K562 (cell line): ENCODE measurements at regions not wholly inside any gene's neighbourhood (a gene's known extent, or its start where the extent isn't known, plus 50 kb on each side); places are given as distances from the start of the nearest gene placed in this dataset.

Experiments used
- ATAC-seq: fragments of 200-7000 bp; cut with Tn5 transposase; 3 replicates; pipeline ENCODE4 v1.9.1; 2020; ENCODE audit warnings: moderate library complexity
- BruUV-seq: library from RNA; stranded (reverse); fragments of 400-500 nt; replicated peaks from 2 replicates; lab custom pipeline; 2021; lab: Mats Ljungman, UMichigan
- CTCF ChIA-PET: fragments of 300-600 bp; formaldehyde crosslinking; extraction: SDS; loops from one replicate; lab custom pipeline; 2021; ENCODE audit warnings: low intra/inter-chr PET ratio; lab: Yijun Ruan, JAX
- POLR2A ChIA-PET: fragments of 300-600, 350-650 bp; sonication (Branson Sonifier 250); formaldehyde crosslinking; extraction: SDS; loops from one replicate; lab custom pipeline; 2021; ENCODE audit warnings: antibody characterized with exemption, inconsistent platforms; lab: Yijun Ruan, JAX
- DNase-seq, 4 experiments: peaks; one replicate each; pipeline versions ENCODE4 v3.0.0 to v3.0.0-alpha.2; 2011 to 2018; ENCODE audit warnings: low spot score in 3 of 4, mixed read lengths in 3 of 4; ENCODE audit errors: extremely low read depth in 1 of 4
- FAIRE-seq: peaks from 2 replicates; lab custom pipeline; 2011; peaks lifted over from hg19 to GRCh38; lab: Jason Lieb, UNC
- H2AFZ ChIP-seq: 2 replicates; pipeline ENCODE4 v1.6.0; 2011; ENCODE audit warnings: low read depth, low read length, control low read depth, inconsistent platforms
- H3K27ac ChIP-seq: fragments of 200-600 bp; 3 replicates; pipeline ENCODE4 v1.8.0; 2011; ENCODE audit warnings: low read depth, mild to moderate bottlenecking, control low read depth, inconsistent platforms, low read length, moderate library complexity, mixed read lengths; ENCODE audit errors: extremely low read depth
- H3K27me3 ChIP-seq, 2 experiments: fragments of 300-600 bp in 1 of 2; 2 replicates in 1 of 2; 3 replicates in 1 of 2; pipeline versions ENCODE4 v1.6.0 to v1.8.0; 2011; ENCODE audit warnings: inconsistent platforms in 2 of 2, low read length in 2 of 2, mild to moderate bottlenecking in 1 of 2, mixed read lengths in 1 of 2, moderate library complexity in 1 of 2; ENCODE audit not compliant: control insufficient read depth in 2 of 2, insufficient read depth in 2 of 2
- H3K36me3 ChIP-seq: fragments of 300-600 bp; 3 replicates; pipeline ENCODE4 v1.8.0; 2011; ENCODE audit warnings: mild to moderate bottlenecking, low read length, inconsistent platforms; ENCODE audit not compliant: control insufficient read depth, insufficient read depth
- H3K4me1 ChIP-seq, 2 experiments: fragments of 200-600 bp in 1 of 2; replicated peaks in 1 of 2; 2 replicates in 1 of 2; 3 replicates in 1 of 2; pipeline versions ENCODE4 v1.5.1 to v1.8.0; 2011; ENCODE audit warnings: inconsistent platforms in 2 of 2, low read length in 2 of 2, mild to moderate bottlenecking in 1 of 2, mixed read lengths in 1 of 2, moderate library complexity in 1 of 2; ENCODE audit not compliant: control insufficient read depth in 2 of 2, insufficient read depth in 2 of 2
- H3K4me2 ChIP-seq: 2 replicates; pipeline ENCODE4 v1.6.1; 2011; ENCODE audit warnings: low read length, control low read depth, inconsistent platforms, mixed read lengths; ENCODE audit not compliant: insufficient read depth
- H3K4me3 ChIP-seq: fragments of 200-600 bp; sonication (generic), shearing (Covaris generic); 2 replicates; pipeline ENCODE4 v1.5.1; 2016; ENCODE audit warnings: control low read depth, inconsistent platforms
- H3K79me2 ChIP-seq: fragments of 200-600 bp; 3 replicates; pipeline ENCODE4 v1.8.0; 2011; ENCODE audit warnings: low read length, inconsistent platforms; ENCODE audit not compliant: control insufficient read depth, insufficient read depth
- H3K9ac ChIP-seq, 2 experiments: 2 replicates each; pipeline versions ENCODE4 v1.6.0 to v1.6.1; 2011; ENCODE audit warnings: low read depth in 2 of 2, low read length in 2 of 2, control low read depth in 1 of 2, inconsistent platforms in 1 of 2, mild to moderate bottlenecking in 1 of 2, mixed read lengths in 1 of 2; ENCODE audit not compliant: insufficient read depth in 1 of 2
- H3K9me1 ChIP-seq: one replicate; pipeline ENCODE4 v1.6.0; 2011; ENCODE audit warnings: inconsistent platforms, mild to moderate bottlenecking, low read length, moderate library complexity; ENCODE audit not compliant: control insufficient read depth, insufficient read depth
- H3K9me3 ChIP-seq: replicated peaks from 2 replicates; pipeline ENCODE4 v1.5.1; 2011; ENCODE audit warnings: low read depth, low read length, inconsistent platforms; ENCODE audit not compliant: control insufficient read depth, insufficient read depth
- H4K20me1 ChIP-seq: replicated peaks from 2 replicates; pipeline ENCODE4 v1.6.1; 2011; ENCODE audit warnings: low read length, inconsistent platforms, mixed read lengths; ENCODE audit not compliant: control insufficient read depth, insufficient read depth
- CC2D1A ChIP-seq: fragments of 450-650 bp; IDR thresholded peaks from 2 replicates; pipeline ENCODE4 v1.6.1; 2017; ENCODE audit warnings: mild to moderate bottlenecking
- CUX1 ChIP-seq: fragments of 200-800 bp; sonication (Bioruptor generic); IDR thresholded peaks from 2 replicates; pipeline ENCODE4 v1.6.1; 2016; ENCODE audit warnings: missing genetic modification characterization, missing compliant biosample characterization
- EWSR1 ChIP-seq: fragments of 450-650 bp; IDR thresholded peaks from 2 replicates; pipeline ENCODE4 v1.6.1; 2018; ENCODE audit warnings: borderline replicate concordance, mild to moderate bottlenecking, low read depth, moderate library complexity; ENCODE audit not compliant: partially characterized antibody
- TFAM ChIP-seq: fragments of 250-450 bp; sonication (Bioruptor Pico); conservative IDR thresholded peaks from 2 replicates; pipeline ENCODE4 v1.5.0; 2021; ENCODE audit warnings: mild to moderate bottlenecking, moderate library complexity
- TRIM28 ChIP-seq: fragments of 450-650 bp; IDR thresholded peaks from 2 replicates; pipeline ENCODE4 v1.6.1; 2017
- ZBTB40 ChIP-seq, 2 experiments: fragments of 450-650 bp in 1 of 2; sonication (generic) in 1 of 2; formaldehyde crosslinking in 1 of 2; IDR thresholded peaks; 2 replicates each; pipeline versions ENCODE4 v1.7.1 to v1.9.0; 2016 to 2022; ENCODE audit warnings: inconsistent platforms in 1 of 2, mild to moderate bottlenecking in 1 of 2, missing genetic modification reagents in 1 of 2
- ZNF184 ChIP-seq: sonication (generic); formaldehyde crosslinking; IDR thresholded peaks from 2 replicates; pipeline ENCODE4 v1.5.0; 2020; ENCODE audit warnings: missing genetic modification reagents
- ZNF561 ChIP-seq: fragments of 450-650 bp; formaldehyde crosslinking; conservative IDR thresholded peaks from 2 replicates; pipeline ENCODE4 v1.4.0; 2020; ENCODE audit warnings: mild to moderate bottlenecking, moderate library complexity
- WGBS: fragments of 100-300 bp; shearing (Covaris generic); methylation state at CpG from one replicate; pipeline ENCODE4 v1.1.6; 2016; ENCODE audit warnings: low coverage, mixed read lengths; ENCODE audit not compliant: insufficient coverage; ENCODE audit errors: missing lambda C conversion rate; 5-methylcytosine and 5-hydroxymethylcytosine counted together
- in situ Hi-C: fragments of 300-500 bp; cut with MboI; formaldehyde crosslinking; loops from 4 replicates; pipeline ENCODE4 v1.15.0; 2018; ENCODE audit warnings: inconsistent platforms, mixed read lengths
- intact Hi-C: fragments of 100-400 bp; cut with micrococcal nuclease; formaldehyde crosslinking; loops from 2 replicates; pipeline ENCODE4 v1.14.2; 2022

GRCh38 chr13:43947897-43948458, 68.3 kb downstream of the LACC1 start:
- no peak for FAIRE-seq
- no TSS peak for BruUV-seq
- intact Hi-C loops = no loop called here
- TF ChIP-seq TFAM (CRISPR knock-in tag) (no peak), CUX1 (CRISPR knock-in tag) (no peak), TRIM28 (no peak), ZNF184 (CRISPR knock-in tag) (no peak), EWSR1 (no peak), CC2D1A (no peak), ZNF561 (CRISPR knock-in tag) (no peak), ZBTB40 (IDR thresholded peaks at IDR 0.05) (no peak), ZBTB40 (CRISPR knock-in tag; IDR thresholded peaks at IDR 0.05) (no peak)

More at GRCh38 chr13:43947897-43948458, 68.3 kb downstream of the LACC1 start:
- ChIA-PET CTCF (no interaction called here), POLR2A (no interaction called here)
- no peak overlapping the region for H3K4me3 ChIP-seq
- no peaks in the 10 kb centered on the region for H3K27me3 ChIP-seq
- H3K27ac ChIP-seq = no peak overlapping the region
- ATAC-seq (no peak), DNase-seq (no peak)
- H3K4me1 ChIP-seq = no peaks in the 10 kb centered on the region
- WGBS = 0% methylated on average over 3 of the region's 3 CpGs
- H3K79me2 ChIP-seq = no peaks in the 10 kb centered on the region
- in situ Hi-C loops = no loop called here
- no peak overlapping the region for H3K9ac ChIP-seq
- H4K20me1 ChIP-seq = no peaks in the 10 kb centered on the region
- no peak overlapping the region for H3K4me2 ChIP-seq
- H2AFZ ChIP-seq = no peak overlapping the region
- H3K9me1 ChIP-seq = no peaks in the 10 kb centered on the region
- no peaks in the 10 kb centered on the region for H3K36me3 ChIP-seq
- no peaks in the 10 kb centered on the region for H3K9me3 ChIP-seq
